CD14-positive monocyte (primary cell): ENCODE measurements at regions not wholly inside any gene's neighbourhood (a gene's known extent, or its start where the extent isn't known, plus 50 kb on each side); places are given as distances from the start of the nearest gene placed in this dataset.

Experiments used
- DNase-seq, 3 donors: peaks; one replicate each; pipeline ENCODE4 v3.0.0-alpha.2; 2011 to 2022
- H2AFZ ChIP-seq: 2 replicates; pipeline ENCODE4 v1.6.0; 2012; ENCODE audit warnings: mild to moderate bottlenecking, low read depth, low read length, inconsistent platforms; ENCODE audit not compliant: insufficient read depth, poor library complexity, severe bottlenecking
- H3K27ac ChIP-seq, 2 donors: 1 replicate in 1 of 2; 2 replicates in 1 of 2; pipeline ENCODE4 v1.5.1; 2012 to 2013; ENCODE audit warnings: low read length in 2 of 2, control low read depth in 1 of 2, inconsistent platforms in 1 of 2, low read depth in 1 of 2, mild to moderate bottlenecking in 1 of 2
- H3K27me3 ChIP-seq, 2 donors: one replicate each; pipeline versions ENCODE4 v1.6.0 to v1.6.1; 2011 to 2013; ENCODE audit warnings: low read length in 2 of 2; ENCODE audit not compliant: control insufficient read depth in 2 of 2, insufficient read depth in 2 of 2
- H3K36me3 ChIP-seq, 2 donors: replicated peaks in 1 of 2; 1 replicate in 1 of 2; 2 replicates in 1 of 2; pipeline versions ENCODE4 v1.5.1 to v1.6.1; 2012 to 2013; ENCODE audit warnings: low read length in 2 of 2, control low read depth in 1 of 2, inconsistent platforms in 1 of 2, mild to moderate bottlenecking in 1 of 2; ENCODE audit not compliant: insufficient read depth in 2 of 2, control insufficient read depth in 1 of 2
- H3K4me1 ChIP-seq, 2 donors: 1 replicate in 1 of 2; 2 replicates in 1 of 2; pipeline versions ENCODE4 v1.5.1 to v1.6.1; 2012 to 2013; ENCODE audit warnings: low read length in 2 of 2, control low read depth in 1 of 2, inconsistent platforms in 1 of 2, mild to moderate bottlenecking in 1 of 2, moderate library complexity in 1 of 2; ENCODE audit not compliant: insufficient read depth in 2 of 2, control insufficient read depth in 1 of 2
- H3K4me2 ChIP-seq: replicated peaks from 2 replicates; pipeline ENCODE3; 2012; ENCODE audit warnings: low read length, moderate library complexity, mild to moderate bottlenecking; ENCODE audit not compliant: poor library complexity, severe bottlenecking; ENCODE audit errors: extremely low read depth
- H3K4me3 ChIP-seq, 3 experiments: fragments of 200-600 bp in 1 of 3; sonication (generic) in 1 of 3; replicated peaks in 1 of 3; 1 replicate in 2 of 3; 2 replicates in 1 of 3; pipeline ENCODE4 v1.5.1; 2011 to 2013; ENCODE audit warnings: low read length in 3 of 3, mild to moderate bottlenecking in 3 of 3, control low read depth in 2 of 3, low read depth in 2 of 3, inconsistent platforms in 1 of 3, moderate library complexity in 1 of 3
- H3K79me2 ChIP-seq: 2 replicates; pipeline ENCODE4 v1.6.0; 2012; ENCODE audit warnings: mild to moderate bottlenecking, control low read depth, inconsistent platforms, low read length, moderate library complexity; ENCODE audit not compliant: insufficient read depth
- H3K9ac ChIP-seq: 2 replicates; pipeline ENCODE4 v1.6.0; 2017; ENCODE audit warnings: low read length, mild to moderate bottlenecking; ENCODE audit not compliant: insufficient read depth, poor library complexity, severe bottlenecking
- H3K9me3 ChIP-seq, 2 donors: replicated peaks in 1 of 2; 1 replicate in 1 of 2; 2 replicates in 1 of 2; pipeline versions ENCODE4 v1.5.1 to v1.6.1; 2012 to 2013; ENCODE audit warnings: low read length in 2 of 2, control low read depth in 1 of 2; ENCODE audit not compliant: control insufficient read depth in 1 of 2, insufficient read depth in 1 of 2
- H4K20me1 ChIP-seq: 2 replicates; pipeline ENCODE4 v1.6.0; 2012; ENCODE audit warnings: mild to moderate bottlenecking, low read length, control low read depth, moderate library complexity; ENCODE audit not compliant: insufficient read depth
- H3K27ac Mint-ChIP-seq, 7 donors: one replicate each; pipeline ENCODE4 v1.8.0; 2020; ENCODE audit warnings: mild to moderate bottlenecking in 7 of 7, mixed read lengths in 7 of 7, moderate library complexity in 6 of 7, inconsistent platforms in 2 of 7
- H3K27me3 Mint-ChIP-seq, 3 donors: one replicate each; pipeline ENCODE4 v1.8.0; 2021 to 2022; ENCODE audit warnings: low read depth in 3 of 3, mild to moderate bottlenecking in 3 of 3, mixed read lengths in 3 of 3, moderate library complexity in 3 of 3, inconsistent platforms in 1 of 3
- H3K36me3 Mint-ChIP-seq, 2 donors: one replicate each; pipeline ENCODE4 v1.8.0; 2020; ENCODE audit warnings: mixed read lengths in 2 of 2, inconsistent platforms in 1 of 2, mild to moderate bottlenecking in 1 of 2
- H3K4me1 Mint-ChIP-seq: one replicate; pipeline ENCODE4 v1.8.0; 2020; ENCODE audit warnings: mild to moderate bottlenecking, mixed read lengths
- H3K4me3 Mint-ChIP-seq, 2 donors: one replicate each; pipeline ENCODE4 v1.8.0; 2020; ENCODE audit warnings: mild to moderate bottlenecking in 2 of 2, mixed read lengths in 2 of 2, moderate library complexity in 1 of 2
- H3K9me3 Mint-ChIP-seq, 7 donors: one replicate each; pipeline ENCODE4 v1.8.0; 2020 to 2022; ENCODE audit warnings: mixed read lengths in 7 of 7, mild to moderate bottlenecking in 6 of 7, moderate library complexity in 6 of 7, inconsistent platforms in 2 of 7
- WGBS: methylation state at CpG from one replicate; pipeline ENCODE4 v1.1.5; 2013; ENCODE audit warnings: missing lambda C conversion rate; ENCODE audit not compliant: insufficient coverage; 5-methylcytosine and 5-hydroxymethylcytosine counted together
- intact Hi-C, 2 donors: fragments of 100-400 bp; cut with micrococcal nuclease; formaldehyde crosslinking; loops; one replicate each; pipeline versions ENCODE4 v1.15.0 to v1.15.1; 2023
- TF ChIP-seq, protein P1 (sequence below): fragments of 200-600 bp; IDR thresholded peaks from one replicate; pipeline ENCODE4 v1.8.0; 2022; ENCODE audit warnings: antibody characterized with exemption, mild to moderate bottlenecking

DNA sequence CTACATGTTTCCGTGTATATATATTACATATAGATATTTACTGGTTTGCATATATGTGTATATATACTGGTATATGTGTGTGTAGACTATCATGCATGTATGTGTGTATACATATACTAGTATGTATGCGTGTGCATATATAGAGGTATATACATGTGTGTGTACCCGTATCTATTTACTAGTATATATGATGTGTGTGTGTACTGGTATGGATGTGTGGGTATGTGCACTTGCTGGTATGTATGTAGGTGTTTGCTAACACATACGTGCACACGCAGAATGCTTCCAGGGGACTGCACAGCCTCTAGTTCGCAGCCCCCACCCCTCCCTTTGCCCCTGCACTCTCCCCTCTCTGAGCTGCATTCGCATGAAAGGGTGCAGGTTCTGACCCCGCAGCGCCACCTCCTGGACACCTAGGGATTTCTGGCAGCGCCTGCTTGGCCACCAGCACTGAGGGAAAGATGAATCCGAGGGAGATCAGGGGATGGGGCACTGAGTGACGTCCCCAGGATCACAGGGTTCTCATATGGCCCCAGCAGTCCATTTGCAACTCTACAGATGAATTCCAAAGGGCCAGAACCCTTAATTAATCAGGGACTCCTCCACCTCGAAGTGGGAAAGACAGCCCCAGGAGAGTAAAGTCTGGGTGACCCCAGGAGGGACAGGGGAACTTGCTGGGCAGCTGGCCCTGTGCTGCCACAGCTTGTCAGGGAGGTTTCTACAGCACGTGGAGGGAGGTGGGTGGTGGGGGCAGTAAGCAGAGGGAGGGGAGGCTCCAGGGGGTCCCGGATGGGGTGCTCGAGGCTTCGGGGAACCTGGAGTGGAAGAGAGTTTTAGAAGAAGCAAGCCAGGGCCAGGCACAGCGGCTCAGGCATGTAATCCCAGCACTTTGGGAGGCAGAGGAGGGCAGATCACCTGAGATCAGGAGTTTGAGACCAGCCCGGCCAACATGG lies 66.8 kb upstream of the ASAP2 start:
- intact Hi-C loops, result loop anchor here (5.0 to 10.0 kb wide), 2 partner anchors 195 to 283 kb away; partner anchors contain the start of genes CPSF3 (in 1 of the 2) and ITGB1BP1 (in 1 of the 2)
- no peak overlapping the region for H3K4me3 ChIP-seq
- H3K79me2 ChIP-seq, result no peaks in the 10 kb centered on the region
- H3K9me3 Mint-ChIP-seq, result peaks cover 0 to 2% (median 0%) of the 10 kb centered on the region in 7 donors
- H3K4me1 Mint-ChIP-seq, result peaks cover 25% of the 10 kb centered on the region
- no peaks in the 10 kb centered on the region for H3K36me3 ChIP-seq
- H3K27me3 Mint-ChIP-seq, result peaks cover 7 to 10% (median 7%) of the 10 kb centered on the region in 3 donors
- no peak overlapping the region for H3K4me2 ChIP-seq
- no peaks in the 10 kb centered on the region for H4K20me1 ChIP-seq
- 46% methylated on average over 12 of the region's 19 CpGs for WGBS
- H2AFZ ChIP-seq, result no peak overlapping the region
- no peaks in the 10 kb centered on the region for H3K36me3 Mint-ChIP-seq
- H3K4me3 Mint-ChIP-seq, result no peak overlapping the region
- TF ChIP-seq, protein P1, sequence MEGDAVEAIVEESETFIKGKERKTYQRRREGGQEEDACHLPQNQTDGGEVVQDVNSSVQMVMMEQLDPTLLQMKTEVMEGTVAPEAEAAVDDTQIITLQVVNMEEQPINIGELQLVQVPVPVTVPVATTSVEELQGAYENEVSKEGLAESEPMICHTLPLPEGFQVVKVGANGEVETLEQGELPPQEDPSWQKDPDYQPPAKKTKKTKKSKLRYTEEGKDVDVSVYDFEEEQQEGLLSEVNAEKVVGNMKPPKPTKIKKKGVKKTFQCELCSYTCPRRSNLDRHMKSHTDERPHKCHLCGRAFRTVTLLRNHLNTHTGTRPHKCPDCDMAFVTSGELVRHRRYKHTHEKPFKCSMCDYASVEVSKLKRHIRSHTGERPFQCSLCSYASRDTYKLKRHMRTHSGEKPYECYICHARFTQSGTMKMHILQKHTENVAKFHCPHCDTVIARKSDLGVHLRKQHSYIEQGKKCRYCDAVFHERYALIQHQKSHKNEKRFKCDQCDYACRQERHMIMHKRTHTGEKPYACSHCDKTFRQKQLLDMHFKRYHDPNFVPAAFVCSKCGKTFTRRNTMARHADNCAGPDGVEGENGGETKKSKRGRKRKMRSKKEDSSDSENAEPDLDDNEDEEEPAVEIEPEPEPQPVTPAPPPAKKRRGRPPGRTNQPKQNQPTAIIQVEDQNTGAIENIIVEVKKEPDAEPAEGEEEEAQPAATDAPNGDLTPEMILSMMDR, result peak; percentile 82
- no peak overlapping the region for H3K27ac ChIP-seq
- H3K27me3 ChIP-seq, result no peaks in the 10 kb centered on the region
- H3K9ac ChIP-seq, result no peak overlapping the region
- peak; percentile 54 to 62 (median 62) for DNase-seq
- peaks cover 0 to 1% of the 10 kb centered on the region in 2 donors for H3K9me3 ChIP-seq
- H3K27ac Mint-ChIP-seq, result no peak overlapping the region
- peaks cover 18 to 26% of the 10 kb centered on the region in 2 donors for H3K4me1 ChIP-seq

DNA sequence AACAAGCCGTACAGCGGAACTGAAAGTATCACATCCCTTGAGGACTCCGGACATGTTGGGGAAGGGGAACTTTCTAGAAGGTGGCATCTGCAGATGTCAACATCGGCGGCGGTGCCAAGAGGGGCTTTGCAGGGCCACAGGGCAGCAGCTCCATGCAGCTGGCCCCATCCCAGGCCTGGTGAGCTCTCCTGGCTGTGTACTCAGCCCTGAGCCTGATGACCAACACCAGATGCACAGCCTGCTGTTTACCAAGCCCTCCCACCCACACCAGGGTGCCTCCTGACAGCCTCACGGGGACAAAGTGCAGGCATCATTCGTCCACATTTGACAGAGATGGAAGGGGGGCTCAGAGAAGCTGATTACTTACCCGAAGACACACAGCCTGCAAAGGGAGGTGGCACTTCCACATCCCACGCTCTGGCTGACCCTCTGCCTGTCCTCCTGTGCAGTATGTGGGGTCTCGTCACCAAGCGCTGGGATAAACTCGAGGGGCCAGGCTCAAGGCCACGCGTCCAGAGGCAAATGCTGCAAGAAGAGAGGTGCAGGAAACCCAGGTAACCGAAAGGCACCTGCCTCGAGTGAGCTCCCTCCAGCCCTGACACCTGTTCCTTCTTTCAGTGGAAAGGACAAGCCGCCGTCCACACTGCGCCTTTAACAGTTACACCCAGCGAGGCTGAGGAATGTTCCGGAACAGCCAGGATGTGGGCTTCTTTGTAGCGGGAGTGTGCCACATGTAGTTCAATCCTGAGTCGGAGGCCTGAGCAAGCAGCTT lies 69.0 kb upstream of the ASAP2 start:
- WGBS, result 68% methylated on average over 22 of the region's 24 CpGs
- Histone ChIP-seq H4K20me1 (no peaks in the 10 kb centered on the region), H3K9ac (peak overlapping the region; percentile 55), H3K36me3 (no peaks in the 10 kb centered on the region), H3K27ac (peak overlapping the region; percentile 7 to 71), H3K79me2 (no peaks in the 10 kb centered on the region), H3K9me3 (peaks cover 7 to 18% of the 10 kb centered on the region in 2 donors), H3K27me3 (no peaks in the 10 kb centered on the region), H3K4me2 (peak overlapping the region; percentile 87), H2AFZ (peak overlapping the region; percentile 83), H3K4me3 (peak overlapping the region; percentile 53 to 82 (median 54)), H3K4me1 (peaks cover 11 to 15% of the 10 kb centered on the region in 2 donors)
- peaks cover 13% of the 10 kb centered on the region for H3K4me1 Mint-ChIP-seq
- H3K9me3 Mint-ChIP-seq, result peaks cover 9 to 19% (median 16%) of the 10 kb centered on the region in 7 donors
- H3K27ac Mint-ChIP-seq, result peak overlapping the region in 6 of 7 donors; percentile 6 to 89 (median 79)
- peak; percentile 27 to 55 (median 51) for DNase-seq
- TF ChIP-seq, protein P1, result no peak
- peak overlapping the region; percentile 88 to 99 for H3K4me3 Mint-ChIP-seq
- no peaks in the 10 kb centered on the region for H3K36me3 Mint-ChIP-seq
- H3K27me3 Mint-ChIP-seq, result peaks cover 1 to 4% (median 4%) of the 10 kb centered on the region in 3 donors
- intact Hi-C loops, result loop anchor here in 1 of 2 donors (5.0 kb wide), 1 partner anchor 285 kb away; the partner anchor contains the start of genes CPSF3 and ITGB1BP1
